ENCODE measurements at regions not wholly inside any gene's neighbourhood (a gene's known extent, or its start where the extent isn't known, plus 50 kb on each side); places are given as distances from the start of the nearest gene placed in this dataset.

GRCh38 chr5:68464424-68464823 lies 248.9 kb downstream of the PIK3R1 start:
- in situ Hi-C loops (cut with HindIII; ENCODE audit: low pct_unique_long_range_greater_than_20kb, low sequenced_read_pairs): no loop called here
- DNase-seq (ENCODE audit: low read depth, low spot score) (no peak), ATAC-seq (no peak)
- BruUV-seq (replicated peaks): no TSS peak
- intact Hi-C loops (cut with micrococcal nuclease; ENCODE audit: unreplicated experiment): loop anchor here (5.0 kb wide), 1 partner anchor 177 kb away; no protein-coding TSS in a partner anchor
- CTCF ChIA-PET: no interaction called here
- no peaks in the 10 kb centered on the region for H3K36me3 ChIP-seq (ENCODE audit: control insufficient read depth, insufficient read depth, low read length)
- no peak overlapping the region for H3K27ac ChIP-seq (ENCODE audit: low read length)
- POLR2A ChIA-PET: no interaction called here
- H3K9me3 ChIP-seq (ENCODE audit: control insufficient read depth, insufficient read depth, low read depth, low read length): no peaks in the 10 kb centered on the region
- H3K4me3 ChIP-seq (ENCODE audit: low read depth in 2 of 2, low read length in 2 of 2): no peak overlapping the region
- no peaks in the 10 kb centered on the region for H3K27me3 ChIP-seq (ENCODE audit: control insufficient read depth, insufficient read depth, low read length)
- no peak for TF ChIP-seq CTCF (IDR thresholded peaks at IDR 0.05)
- no peak for TF ChIP-seq POLR2AphosphoS5 (IDR thresholded peaks at IDR 0.05; ENCODE audit: low read depth, low read length)
- no peak for TF ChIP-seq REST (IDR thresholded peaks at IDR 0.05; ENCODE audit: insufficient read depth in 1 of 2, low read depth in 2 of 2, low read length in 1 of 2)
- TF ChIP-seq TCF7L2 (IDR thresholded peaks at IDR 0.05; ENCODE audit: low read depth, low read length): no peak
- no peak for TF ChIP-seq SIN3A (IDR thresholded peaks at IDR 0.05; ENCODE audit: borderline replicate concordance, insufficient read depth, low read depth, low read length)
- H3K4me1 ChIP-seq (ENCODE audit: control insufficient read depth, insufficient read depth, low read length): no peaks in the 10 kb centered on the region

GRCh38 chr5:68465133-68465532 lies 249.6 kb downstream of the PIK3R1 start:
- ATAC-seq (no peak), DNase-seq (ENCODE audit: low read depth, low spot score) (no peak)
- CTCF ChIA-PET: no interaction called here
- TF ChIP-seq REST (IDR thresholded peaks at IDR 0.05; ENCODE audit: insufficient read depth in 1 of 2, low read depth in 2 of 2, low read length in 1 of 2) (no peak), POLR2AphosphoS5 (IDR thresholded peaks at IDR 0.05; ENCODE audit: low read depth, low read length) (no peak), CTCF (IDR thresholded peaks at IDR 0.05) (no peak), TCF7L2 (IDR thresholded peaks at IDR 0.05; ENCODE audit: low read depth, low read length) (no peak), SIN3A (IDR thresholded peaks at IDR 0.05; ENCODE audit: borderline replicate concordance, insufficient read depth, low read depth, low read length) (no peak)
- no peak overlapping the region for H3K27ac ChIP-seq (ENCODE audit: low read length)
- H3K4me3 ChIP-seq (ENCODE audit: low read depth in 2 of 2, low read length in 2 of 2): no peak overlapping the region
- no peaks in the 10 kb centered on the region for H3K36me3 ChIP-seq (ENCODE audit: control insufficient read depth, insufficient read depth, low read length)
- POLR2A ChIA-PET: no interaction called here
- H3K4me1 ChIP-seq (ENCODE audit: control insufficient read depth, insufficient read depth, low read length): no peaks in the 10 kb centered on the region
- no TSS peak for BruUV-seq (replicated peaks)
- intact Hi-C loops (cut with micrococcal nuclease; ENCODE audit: unreplicated experiment): no loop called here
- in situ Hi-C loops (cut with HindIII; ENCODE audit: low pct_unique_long_range_greater_than_20kb, low sequenced_read_pairs): no loop called here
- H3K9me3 ChIP-seq (ENCODE audit: control insufficient read depth, insufficient read depth, low read depth, low read length): no peaks in the 10 kb centered on the region
- H3K27me3 ChIP-seq (ENCODE audit: control insufficient read depth, insufficient read depth, low read length): no peaks in the 10 kb centered on the region
